ENCODE measurements at regions not wholly inside any gene's neighbourhood (a gene's known extent, or its start where the extent isn't known, plus 50 kb on each side); places are given as distances from the start of the nearest gene placed in this dataset.

GRCh38 chr6:139654888-139655782 lies 280.7 kb upstream of the CITED2 start:
- no peak for DNase-seq

DNA sequence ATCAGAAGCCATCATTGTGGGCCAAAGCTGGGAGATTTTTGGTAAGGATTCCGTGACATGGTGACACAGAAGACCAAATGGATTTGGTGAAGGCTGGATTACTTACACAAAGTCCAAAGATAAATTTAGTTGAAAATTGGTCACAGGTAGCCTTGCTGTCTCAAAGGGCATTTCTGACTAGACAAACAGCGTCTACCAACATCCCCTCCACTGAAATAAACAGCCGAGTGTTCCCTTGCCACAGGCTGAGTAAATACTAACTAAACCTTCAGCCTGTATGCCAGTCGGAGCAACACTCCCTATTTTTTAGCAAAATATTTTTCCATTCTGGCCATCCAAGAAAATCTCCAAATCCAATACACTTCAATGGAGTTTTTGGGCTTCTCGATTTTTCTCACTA lies 279.9 kb upstream of the CITED2 start:
- DNase-seq = no peak

DNA sequence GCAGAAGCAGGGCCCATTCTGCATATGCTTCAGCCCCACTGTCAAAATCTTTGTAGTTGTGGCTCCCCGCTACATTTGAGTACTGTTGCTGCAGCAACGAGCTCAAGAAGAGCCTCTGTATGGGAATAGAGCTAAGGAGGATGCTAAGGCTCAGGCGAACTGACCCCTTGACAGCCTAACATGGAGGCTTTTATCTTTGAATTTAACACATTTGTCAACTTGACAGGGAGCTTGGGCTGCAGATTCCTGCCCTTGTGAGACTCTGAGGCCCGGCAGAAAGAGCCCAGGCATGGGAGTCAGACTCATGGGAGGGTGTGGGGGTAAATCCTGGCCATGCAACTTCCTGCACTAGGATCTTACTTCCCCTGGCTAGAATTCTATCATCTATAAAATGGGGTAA lies 278.7 kb upstream of the CITED2 start:
- no peak for DNase-seq

- DNase-seq = no peak
Observed at GRCh38 chr6:139650941-139651340, 276.5 kb upstream of the CITED2 start.

DNA sequence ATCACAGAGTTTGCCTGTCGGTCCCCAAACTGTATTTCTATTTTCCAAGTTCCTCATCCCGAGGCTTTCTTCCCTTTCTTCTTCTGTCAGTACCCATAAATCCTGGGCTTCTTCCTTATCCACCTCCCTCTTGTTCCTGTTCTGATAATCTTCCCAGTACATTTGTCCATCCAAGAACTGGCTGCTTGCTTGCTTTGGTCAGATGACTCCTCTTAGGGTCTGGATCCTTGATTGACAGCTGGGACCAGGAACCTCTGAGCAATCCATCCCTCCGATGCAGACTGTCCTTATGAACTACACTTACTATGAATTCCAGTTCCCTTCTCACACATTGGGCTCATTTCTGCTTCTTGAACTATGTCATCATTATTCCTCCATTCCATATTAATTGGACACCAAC lies 275.3 kb upstream of the CITED2 start:
- no peak for DNase-seq

DNA sequence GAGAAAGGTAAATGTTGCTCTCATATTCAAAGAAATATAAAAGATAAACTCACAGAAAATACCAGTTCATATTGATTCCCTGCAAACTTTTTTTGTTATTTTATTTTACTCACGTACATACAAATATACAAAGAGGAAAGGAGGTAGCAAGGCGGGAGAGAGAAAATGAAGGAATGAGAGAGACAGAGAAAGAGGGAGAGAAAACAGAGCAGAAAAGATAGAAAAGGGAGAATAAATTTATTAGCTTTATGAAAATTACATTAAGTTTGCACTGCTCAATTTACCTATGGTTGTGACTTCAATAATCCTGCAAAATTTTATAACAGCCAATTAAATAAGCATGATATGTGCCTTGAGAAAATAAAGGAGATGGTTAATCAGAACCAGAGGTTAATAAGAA lies 274.7 kb upstream of the CITED2 start:
- DNase-seq = no peak

DNA sequence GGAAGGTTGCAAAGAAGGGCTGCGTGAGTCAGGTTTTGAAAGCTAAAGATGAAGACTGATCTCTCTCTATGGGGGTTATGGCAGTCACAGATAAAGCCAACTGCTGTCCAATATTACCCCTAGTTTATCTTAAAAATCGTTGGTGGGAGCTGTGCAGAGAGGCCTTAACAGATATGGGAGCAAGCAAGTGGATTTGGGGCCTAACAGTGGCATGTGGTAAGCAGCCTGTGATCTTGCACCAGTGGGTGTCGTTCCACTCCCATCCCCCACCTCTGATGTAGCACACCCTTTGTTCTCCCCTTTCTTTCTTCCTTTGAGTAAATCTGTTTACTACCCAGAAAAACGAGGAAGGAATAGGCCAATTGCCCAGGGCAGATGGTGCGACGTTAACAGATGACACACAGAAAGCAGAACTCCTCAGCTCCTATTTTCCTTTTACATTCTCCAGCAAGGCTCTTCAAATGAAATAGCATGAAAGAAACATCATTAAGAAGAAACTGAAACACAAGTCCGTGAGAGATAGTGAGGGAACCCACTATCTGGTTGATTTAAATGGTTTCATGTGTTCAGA lies 274.1 kb upstream of the CITED2 start:
- DNase-seq = no peak

GRCh38 chr6:139647841-139648240 lies 273.4 kb upstream of the CITED2 start:
- no peak for DNase-seq

DNA sequence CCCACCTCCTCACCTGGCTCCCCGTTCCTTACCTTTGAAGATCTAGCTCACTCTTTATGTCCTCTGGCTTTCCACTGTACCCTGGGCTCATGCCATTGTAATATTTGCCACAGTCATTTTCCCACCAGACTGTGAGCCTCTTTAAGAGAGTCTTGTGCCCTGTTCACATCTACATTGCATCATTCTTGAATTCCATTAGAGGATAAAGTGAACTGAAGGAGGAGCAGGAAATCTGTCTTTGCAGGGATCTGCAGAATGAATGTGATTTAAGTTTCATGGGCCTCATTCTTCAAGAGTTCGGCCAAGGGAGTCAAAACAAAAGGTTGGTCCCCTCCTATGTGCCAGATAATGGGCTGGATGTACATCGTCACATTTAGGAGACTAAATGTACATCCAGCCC lies 272.6 kb upstream of the CITED2 start:
- no peak for DNase-seq

- no peak for DNase-seq
Observed at GRCh38 chr6:139644821-139645220, 270.4 kb upstream of the CITED2 start.

GRCh38 chr6:139643986-139644385 lies 269.5 kb upstream of the CITED2 start:
- no peak for DNase-seq

GRCh38 chr6:139642346-139642745 lies 267.9 kb upstream of the CITED2 start:
- no peak for DNase-seq

DNA sequence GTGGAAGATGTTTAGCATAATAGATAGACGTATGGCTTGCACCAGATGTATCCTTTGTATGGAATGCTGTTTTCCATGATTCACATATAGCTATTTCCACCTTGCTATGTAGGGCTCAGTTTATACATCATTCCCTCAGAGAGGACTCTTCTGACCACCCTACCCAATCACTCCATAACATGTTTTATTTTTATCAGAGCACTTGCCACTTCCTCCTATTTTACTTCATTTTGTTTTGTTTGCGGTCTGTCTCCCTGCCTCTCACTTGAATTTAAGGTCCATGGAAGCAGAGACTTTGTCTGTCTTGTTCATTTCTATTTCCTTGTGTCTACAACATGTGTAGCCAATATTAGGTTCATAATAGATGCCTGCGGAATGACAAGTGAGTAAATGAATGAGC lies 266.9 kb upstream of the CITED2 start:
- no peak for DNase-seq

DNA sequence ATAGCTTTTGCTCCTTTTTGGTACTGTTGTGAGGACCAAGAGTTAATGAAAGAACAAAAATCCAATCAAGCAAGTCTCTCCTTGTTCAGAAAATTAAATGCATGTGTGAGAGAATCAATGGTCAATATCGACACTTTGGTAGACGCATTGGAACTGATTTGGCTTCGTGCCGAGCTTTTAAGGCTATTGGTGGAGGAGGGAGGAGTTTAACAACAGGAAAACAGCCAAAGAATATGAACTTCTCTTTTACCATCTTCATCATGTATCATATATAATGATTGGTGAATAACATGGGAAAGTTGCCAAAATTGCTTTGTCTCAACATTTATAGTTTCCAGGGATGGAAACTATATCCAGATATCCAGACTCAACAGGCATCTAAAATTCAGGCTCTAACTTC lies 266.5 kb upstream of the CITED2 start:
- DNase-seq = no peak

DNA sequence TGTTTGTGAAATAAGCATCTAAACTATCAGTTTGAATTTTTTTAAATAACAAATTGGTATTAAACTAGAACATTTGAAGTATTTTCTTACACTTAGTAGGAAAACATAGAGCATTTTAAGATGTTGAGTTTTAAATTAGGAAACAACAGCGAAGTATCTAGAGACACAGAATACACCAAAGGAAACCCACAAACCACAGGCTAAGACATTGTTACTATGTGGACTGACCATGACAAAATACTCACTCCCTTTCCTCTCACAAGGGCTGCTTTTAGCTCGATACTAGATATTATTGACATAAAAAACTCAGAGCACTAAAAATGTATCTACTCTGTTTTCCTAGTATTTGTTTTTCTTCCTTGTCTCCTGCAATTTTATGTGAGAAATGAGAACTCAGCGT lies 266.0 kb upstream of the CITED2 start:
- no peak for DNase-seq

DNA sequence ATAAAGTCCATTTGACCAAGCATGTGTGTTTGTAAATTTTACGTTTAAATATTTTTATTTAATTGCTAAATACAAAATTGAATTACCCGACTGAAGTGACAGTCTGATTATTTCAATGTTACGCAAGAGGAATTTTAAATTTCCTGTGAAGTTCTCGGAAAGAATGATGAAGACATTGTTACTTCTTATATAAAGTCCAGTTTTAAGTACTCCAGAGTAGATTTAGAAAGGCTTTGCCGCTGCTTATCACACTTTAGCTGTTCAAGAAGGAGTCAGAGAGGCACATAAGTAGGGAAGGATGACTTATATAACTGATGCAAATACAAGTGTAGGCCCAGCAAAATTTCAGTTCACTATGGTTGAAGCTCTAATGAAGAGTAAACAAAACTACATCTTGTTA lies 265.1 kb upstream of the CITED2 start:
- no peak for DNase-seq

DNA sequence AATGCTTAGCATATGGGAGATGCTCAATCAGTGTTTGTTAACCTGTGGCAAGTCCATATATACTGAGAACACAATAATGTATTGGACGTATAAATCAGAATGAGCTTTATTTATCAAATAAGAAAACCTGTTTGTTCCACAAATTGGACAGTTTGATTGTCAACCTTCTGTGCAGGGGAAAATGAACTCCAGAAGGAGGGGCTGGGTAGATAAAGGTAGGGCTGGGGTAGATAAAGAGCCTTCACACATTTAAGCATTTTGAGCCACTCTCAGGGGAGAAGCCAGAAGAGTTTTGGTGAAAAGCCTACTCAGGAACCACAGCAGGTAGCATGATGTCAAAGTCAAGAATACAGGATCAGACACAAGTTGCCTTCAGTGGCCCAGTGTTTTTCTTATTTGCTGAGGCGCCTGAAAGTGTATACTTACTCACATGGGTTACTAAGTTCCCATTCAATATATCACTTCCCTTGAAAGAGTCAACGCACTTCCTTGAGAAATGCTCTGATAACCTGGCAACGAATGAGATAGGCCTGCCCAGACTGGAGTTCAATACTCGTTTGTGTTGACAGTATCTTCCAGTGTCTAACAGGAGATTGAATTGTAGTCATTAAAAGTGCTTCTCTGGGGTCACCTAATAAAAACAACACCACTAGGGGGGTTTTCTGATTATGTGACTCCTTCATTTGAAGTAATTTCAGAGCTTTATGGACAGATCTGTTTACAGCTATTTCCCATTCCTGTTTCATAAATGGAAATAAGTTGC lies 263.9 kb upstream of the CITED2 start:
- DNase-seq = no peak

DNA sequence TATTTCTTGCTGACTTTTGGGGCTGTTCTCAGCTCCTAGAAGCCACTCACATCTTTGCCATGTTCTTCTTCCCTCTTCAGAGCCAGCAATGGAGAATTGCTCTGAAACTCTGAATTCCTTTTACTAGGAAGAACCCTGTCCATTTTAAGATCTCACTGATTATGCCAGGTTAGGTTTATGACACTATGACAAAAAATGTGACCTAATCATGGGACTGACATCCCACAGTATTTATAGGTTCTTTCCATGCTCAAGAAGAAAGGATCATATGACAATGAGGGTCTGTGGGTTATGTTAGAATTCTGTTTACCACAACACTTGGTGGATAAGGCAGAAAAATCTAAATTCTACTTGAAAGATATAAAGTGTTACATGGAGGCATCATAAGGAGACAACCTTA lies 263.3 kb upstream of the CITED2 start:
- DNase-seq = no peak

GRCh38 chr6:139636391-139636790 lies 261.9 kb upstream of the CITED2 start:
- no peak for DNase-seq

- DNase-seq = no peak
Observed at GRCh38 chr6:139635401-139636130, 261.1 kb upstream of the CITED2 start.

DNA sequence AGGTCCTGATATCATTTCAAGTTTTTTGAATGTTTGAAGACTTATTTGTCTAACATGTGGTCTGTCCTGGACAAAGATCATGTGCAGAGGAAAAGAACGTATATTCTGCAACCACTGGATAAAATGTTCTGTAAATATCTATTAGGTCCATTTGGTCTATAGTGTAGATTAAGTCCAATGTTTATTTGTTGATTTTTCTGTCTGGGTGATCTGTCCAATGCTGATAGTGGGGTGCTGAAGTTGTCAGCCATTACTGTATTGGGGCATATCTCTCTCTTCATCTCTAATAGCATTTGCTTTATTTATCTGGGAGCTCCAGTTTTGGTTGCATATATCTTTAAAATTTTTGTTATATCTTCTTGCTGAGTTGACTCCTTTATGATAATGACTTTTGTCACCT lies 258.4 kb upstream of the CITED2 start:
- DNase-seq = no peak

GRCh38 chr6:139628270-139628669 lies 253.8 kb upstream of the CITED2 start:
- DNase-seq = no peak

GRCh38 chr6:139627091-139627490 lies 252.6 kb upstream of the CITED2 start:
- no peak for DNase-seq

Data from NCI-H2081 (cell line).